H9 (cell line): ENCODE measurements at regions not wholly inside any gene's neighbourhood (a gene's known extent, or its start where the extent isn't known, plus 50 kb on each side); places are given as distances from the start of the nearest gene placed in this dataset.
"Not testable (repeated sequence)": the region's sequence is repeated elsewhere in the genome, so short reads cannot be mapped to it uniquely, and the experiment has no call there.

ENCODE experiments used
- DNase-seq: peaks from one replicate; pipeline ENCODE4 v3.0.0-alpha.2; 2017
- H2AFZ ChIP-seq: one replicate; pipeline ENCODE4 v1.6.1; 2013; ENCODE audit warnings: mild to moderate bottlenecking, low read length, control low read depth, moderate library complexity
- H2AK5ac ChIP-seq: 2 replicates; pipeline ENCODE4 v1.6.1; 2013; ENCODE audit warnings: low read length, control low read depth, mixed read lengths; ENCODE audit not compliant: insufficient read length
- H2BK120ac ChIP-seq: one replicate; pipeline ENCODE4 v1.6.1; 2013; ENCODE audit warnings: low read depth, mild to moderate bottlenecking, low read length, control low read depth, inconsistent platforms; ENCODE audit not compliant: poor library complexity, severe bottlenecking
- H2BK12ac ChIP-seq: 2 replicates; pipeline ENCODE4 v1.6.1; 2013; ENCODE audit warnings: low read length, control low read depth, mixed read lengths, low read depth; ENCODE audit not compliant: insufficient read length
- H2BK15ac ChIP-seq: 2 replicates; pipeline ENCODE4 v1.6.1; 2013; ENCODE audit warnings: low read depth, low read length, control low read depth
- H2BK20ac ChIP-seq: one replicate; pipeline ENCODE4 v1.6.1; 2013; ENCODE audit warnings: low read depth, mild to moderate bottlenecking, low read length, control low read depth, inconsistent platforms; ENCODE audit not compliant: poor library complexity, severe bottlenecking
- H2BK5ac ChIP-seq: 2 replicates; pipeline ENCODE4 v1.6.1; 2013; ENCODE audit warnings: low read length, control low read depth, mixed read lengths; ENCODE audit not compliant: insufficient read length
- H3K14ac ChIP-seq: 2 replicates; pipeline ENCODE4 v1.6.1; 2013; ENCODE audit warnings: low read length, control low read depth; ENCODE audit not compliant: insufficient read depth
- H3K18ac ChIP-seq: 2 replicates; pipeline ENCODE4 v1.6.1; 2013; ENCODE audit warnings: low read depth, mild to moderate bottlenecking, mixed read lengths, low read length, control low read depth; ENCODE audit not compliant: insufficient read length
- H3K23ac ChIP-seq: 2 replicates; pipeline ENCODE4 v1.6.1; 2013; ENCODE audit warnings: low read length, control low read depth, mixed read lengths, low read depth; ENCODE audit not compliant: insufficient read length
- H3K23me2 ChIP-seq: 2 replicates; pipeline ENCODE4 v1.6.1; 2013; ENCODE audit warnings: low read depth, mild to moderate bottlenecking, mixed read lengths, low read length, control low read depth; ENCODE audit not compliant: insufficient read length, poor library complexity, severe bottlenecking
- H3K27ac ChIP-seq: 2 replicates; pipeline ENCODE4 v1.5.1; 2013; ENCODE audit warnings: low read length, control low read depth, mixed read lengths, low read depth; ENCODE audit not compliant: insufficient read length
- H3K27me3 ChIP-seq: 2 replicates; pipeline ENCODE4 v1.6.1; 2013; ENCODE audit warnings: low read length, control low read depth, inconsistent platforms; ENCODE audit not compliant: insufficient read depth
- H3K4ac ChIP-seq: 2 replicates; pipeline ENCODE4 v1.6.1; 2013; ENCODE audit warnings: low read depth, mild to moderate bottlenecking, control low read depth, inconsistent platforms, low read length, moderate library complexity
- H3K4me1 ChIP-seq: 2 replicates; pipeline ENCODE4 v1.6.1; 2013; ENCODE audit warnings: low read length, control low read depth, inconsistent platforms; ENCODE audit not compliant: insufficient read depth
- H3K4me2 ChIP-seq: 2 replicates; pipeline ENCODE4 v1.6.1; 2013; ENCODE audit warnings: low read length, control low read depth, mixed read lengths; ENCODE audit not compliant: insufficient read length, insufficient read depth
- H3K56ac ChIP-seq: 2 replicates; pipeline ENCODE4 v1.6.1; 2013; ENCODE audit warnings: low read depth, mild to moderate bottlenecking, mixed read lengths, low read length, control low read depth; ENCODE audit not compliant: insufficient read length
- H3K79me1 ChIP-seq: 2 replicates; pipeline ENCODE4 v1.6.1; 2013; ENCODE audit warnings: low read depth, mild to moderate bottlenecking, moderate library complexity, low read length, control low read depth, inconsistent platforms; ENCODE audit not compliant: insufficient read depth, poor library complexity, severe bottlenecking
- H3K79me2 ChIP-seq: 2 replicates; pipeline ENCODE4 v1.6.1; 2013; ENCODE audit warnings: low read length, control low read depth, inconsistent platforms; ENCODE audit not compliant: insufficient read depth
- H3K9ac ChIP-seq: 2 replicates; pipeline ENCODE4 v1.6.1; 2013; ENCODE audit warnings: low read length, control low read depth, mixed read lengths; ENCODE audit not compliant: insufficient read length; ENCODE audit errors: extremely low read depth
- H3K9me3 ChIP-seq: one replicate; pipeline ENCODE4 v1.6.1; 2013; ENCODE audit warnings: low read depth, low read length, inconsistent platforms; ENCODE audit not compliant: control insufficient read depth
- H3T11ph ChIP-seq: one replicate; pipeline ENCODE4 v1.6.1; 2013; ENCODE audit warnings: mild to moderate bottlenecking, low read length, control low read depth, inconsistent platforms
- H4K20me1 ChIP-seq: one replicate; pipeline ENCODE4 v1.6.1; 2013; ENCODE audit not compliant: control insufficient read depth, insufficient read length, insufficient read depth
- H4K5ac ChIP-seq: 2 replicates; pipeline ENCODE4 v1.6.1; 2013; ENCODE audit warnings: low read depth, mild to moderate bottlenecking, mixed read lengths, low read length, control low read depth; ENCODE audit not compliant: insufficient read length
- H4K8ac ChIP-seq: replicated peaks from 2 replicates; pipeline ENCODE4 v1.6.1; 2013; ENCODE audit warnings: low read length, control low read depth, mixed read lengths, low read depth; ENCODE audit not compliant: insufficient read length
- H4K91ac ChIP-seq: 2 replicates; pipeline ENCODE4 v1.6.1; 2013; ENCODE audit warnings: low read depth, mild to moderate bottlenecking, moderate library complexity, mixed read lengths, low read length, control low read depth; ENCODE audit not compliant: insufficient read length
- H3K27ac Mint-ChIP-seq, 3 experiments: 2 replicates in 2 of 3; 3 replicates in 1 of 3; pipeline ENCODE4 v1.8.0; 2020 to 2021; ENCODE audit warnings: mixed read lengths in 3 of 3, mild to moderate bottlenecking in 1 of 3, moderate library complexity in 1 of 3
- H3K27me3 Mint-ChIP-seq: 2 replicates; pipeline ENCODE4 v1.8.0; 2021; ENCODE audit warnings: low read depth, mild to moderate bottlenecking, moderate library complexity, mixed read lengths
- H3K36me3 Mint-ChIP-seq, 3 experiments: 2 replicates in 2 of 3; 3 replicates in 1 of 3; pipeline ENCODE4 v1.8.0; 2020 to 2021; ENCODE audit warnings: low read depth in 3 of 3, mixed read lengths in 3 of 3; ENCODE audit not compliant: insufficient read depth in 1 of 3
- H3K4me1 Mint-ChIP-seq, 2 experiments: 2 replicates each; pipeline ENCODE4 v1.8.0; 2020; ENCODE audit warnings: mixed read lengths in 2 of 2
- H3K4me3 Mint-ChIP-seq, 2 experiments: 2 replicates in 1 of 2; 3 replicates in 1 of 2; pipeline ENCODE4 v1.8.0; 2020 to 2021; ENCODE audit warnings: mild to moderate bottlenecking in 2 of 2, mixed read lengths in 2 of 2, moderate library complexity in 1 of 2
- H3K9me3 Mint-ChIP-seq, 2 experiments: 2 replicates in 1 of 2; 3 replicates in 1 of 2; pipeline ENCODE4 v1.8.0; 2020; ENCODE audit warnings: mild to moderate bottlenecking in 2 of 2, mixed read lengths in 2 of 2, moderate library complexity in 1 of 2
- WGBS: extraction: QIAGEN DNeasy Blood & Tissue Kit; methylation state at CpG from one replicate; pipeline ENCODE4 v1.1.7; 2013; ENCODE audit warnings: missing lambda C conversion rate, low lambda C conversion rate, mixed read lengths; ENCODE audit not compliant: insufficient read length; ENCODE audit errors: extremely low coverage; 5-methylcytosine and 5-hydroxymethylcytosine counted together
- TF ChIP-seq, protein P1 (sequence below): fragments of 200-600 bp; sonication (generic); conservative IDR thresholded peaks from 3 replicates; pipeline ENCODE4 v1.8.0; 2021; ENCODE audit warnings: antibody characterized with exemption, mild to moderate bottlenecking

DNA sequence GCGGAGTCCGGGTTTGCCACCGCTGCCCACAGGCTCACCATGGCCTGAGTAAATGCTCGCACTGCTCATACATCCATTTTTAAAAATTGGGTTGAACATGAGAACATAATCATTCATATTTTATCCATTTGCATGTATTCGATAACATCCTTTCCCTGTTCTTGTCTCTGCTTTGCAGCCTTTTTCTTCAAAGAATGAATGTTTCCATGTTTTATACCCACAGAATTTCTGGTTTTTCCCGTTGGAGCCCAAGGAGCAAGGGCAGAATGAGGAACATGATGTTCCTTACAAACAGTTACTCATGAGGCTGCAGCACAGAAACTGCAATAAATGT, 146.5 kb downstream of the CCDC74A start:
- H3K4me3 Mint-ChIP-seq, result peak overlapping the region in 1 of 2 experiments; percentile 79; a peak in 2 of 5 replicates
- Histone ChIP-seq H4K91ac (no peak overlapping the region), H3K27me3 (peaks cover 8% of the 10 kb centered on the region; the same call in 1 of the 2 replicates), H2BK20ac (no peak overlapping the region), H3K56ac (no peak overlapping the region), H3K79me2 (no peaks in the 10 kb centered on the region), H4K8ac (no peak overlapping the region), H3K9ac (no peak overlapping the region), H3K23me2 (peaks cover 6% of the 10 kb centered on the region), H3K79me1 (no peaks in the 10 kb centered on the region), H2AK5ac (no peak overlapping the region), H3K4me2 (peak overlapping the region; percentile 53), H3K27ac (no peak overlapping the region), H3K23ac (no peak overlapping the region), H3K4me1 (no peaks in the 10 kb centered on the region), H2BK5ac (no peak overlapping the region), H2AFZ (no peak overlapping the region), H2BK120ac (no peak overlapping the region), H3K18ac (no peak overlapping the region), H3K4ac (no peak overlapping the region), H4K5ac (no peak overlapping the region), H2BK15ac (no peak overlapping the region), H3T11ph (no peak overlapping the region), H4K20me1 (no peaks in the 10 kb centered on the region), H3K14ac (no peak overlapping the region), H3K9me3 (no peaks in the 10 kb centered on the region), H2BK12ac (no peak overlapping the region)
- H3K9me3 Mint-ChIP-seq, result peaks cover 2 to 5% of the 10 kb centered on the region in 2 experiments; a peak in 2 of 5 replicates
- DNase-seq, result no peak
- WGBS, result no CpG with 5 or more reads among the region's 6 CpGs
- H3K27me3 Mint-ChIP-seq, result peaks cover 55% of the 10 kb centered on the region
- no peaks in the 10 kb centered on the region for H3K36me3 Mint-ChIP-seq
- no peaks in the 10 kb centered on the region for H3K4me1 Mint-ChIP-seq
- H3K27ac Mint-ChIP-seq, result no peak overlapping the region
- TF ChIP-seq, protein P1, sequence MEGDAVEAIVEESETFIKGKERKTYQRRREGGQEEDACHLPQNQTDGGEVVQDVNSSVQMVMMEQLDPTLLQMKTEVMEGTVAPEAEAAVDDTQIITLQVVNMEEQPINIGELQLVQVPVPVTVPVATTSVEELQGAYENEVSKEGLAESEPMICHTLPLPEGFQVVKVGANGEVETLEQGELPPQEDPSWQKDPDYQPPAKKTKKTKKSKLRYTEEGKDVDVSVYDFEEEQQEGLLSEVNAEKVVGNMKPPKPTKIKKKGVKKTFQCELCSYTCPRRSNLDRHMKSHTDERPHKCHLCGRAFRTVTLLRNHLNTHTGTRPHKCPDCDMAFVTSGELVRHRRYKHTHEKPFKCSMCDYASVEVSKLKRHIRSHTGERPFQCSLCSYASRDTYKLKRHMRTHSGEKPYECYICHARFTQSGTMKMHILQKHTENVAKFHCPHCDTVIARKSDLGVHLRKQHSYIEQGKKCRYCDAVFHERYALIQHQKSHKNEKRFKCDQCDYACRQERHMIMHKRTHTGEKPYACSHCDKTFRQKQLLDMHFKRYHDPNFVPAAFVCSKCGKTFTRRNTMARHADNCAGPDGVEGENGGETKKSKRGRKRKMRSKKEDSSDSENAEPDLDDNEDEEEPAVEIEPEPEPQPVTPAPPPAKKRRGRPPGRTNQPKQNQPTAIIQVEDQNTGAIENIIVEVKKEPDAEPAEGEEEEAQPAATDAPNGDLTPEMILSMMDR, result 0 out of 3 replicates have a peak, but pooled peaks have one; percentile 1

DNA sequence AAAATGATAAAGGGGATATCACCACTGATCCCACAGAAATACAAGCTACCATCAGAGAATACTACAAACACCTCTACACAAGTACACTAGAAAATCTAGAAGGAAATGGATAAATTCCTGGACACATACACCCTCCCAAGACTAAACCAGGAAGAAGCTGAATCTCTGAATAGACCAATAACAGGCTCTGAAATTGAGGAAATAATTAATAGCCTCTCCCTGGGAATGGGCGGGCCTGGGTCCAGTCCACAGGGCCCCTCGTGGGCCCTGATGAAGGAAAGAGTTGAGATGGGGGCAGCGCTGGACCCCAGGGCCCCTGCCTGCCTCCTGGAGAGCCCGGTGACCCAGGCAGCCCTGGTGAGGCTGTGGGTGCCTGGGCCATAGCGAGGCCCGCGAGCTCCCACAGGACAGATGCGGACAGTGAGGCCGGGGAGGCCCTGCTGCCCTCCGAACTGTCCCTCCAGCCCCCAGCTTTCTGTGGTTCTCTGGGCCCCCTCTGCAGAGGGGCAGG, 154.0 kb downstream of the CCDC74A start:
- H3T11ph ChIP-seq, H4K8ac ChIP-seq, H3K4ac ChIP-seq, H2BK5ac ChIP-seq, H2BK120ac ChIP-seq, H3K27me3 ChIP-seq, H3K9ac ChIP-seq, H3K23ac ChIP-seq, H3K79me2 ChIP-seq, H2BK20ac ChIP-seq, H3K27ac ChIP-seq, H3K18ac ChIP-seq, H4K20me1 ChIP-seq, H3K79me1 ChIP-seq, H3K27ac Mint-ChIP-seq, H2AK5ac ChIP-seq, H3K9me3 Mint-ChIP-seq, H2BK15ac ChIP-seq, H3K23me2 ChIP-seq, H2AFZ ChIP-seq, H2BK12ac ChIP-seq, H4K91ac ChIP-seq, H3K9me3 ChIP-seq, DNase-seq, H4K5ac ChIP-seq, H3K4me1 ChIP-seq, H3K56ac ChIP-seq: not testable (repeated sequence)
- Mint-ChIP-seq H3K4me3 (peak overlapping the region; percentile 88 to 94), H3K4me1 (peaks cover 8 to 11% of the 10 kb centered on the region in 2 experiments), H3K36me3 (peaks cover 4 to 12% (median 5%) of the 10 kb centered on the region in 3 experiments; a peak in 4 of 7 replicates), H3K27me3 (peaks cover 11% of the 10 kb centered on the region)
- Histone ChIP-seq H3K14ac (peak overlapping the region; percentile 67; the same call in 1 of the 2 replicates), H3K4me2 (peak overlapping the region; percentile 59)
- no CpG with 5 or more reads among the region's 10 CpGs for WGBS
